Keratinocyte (primary cell): ENCODE measurements at regions not wholly inside any gene's neighbourhood (a gene's known extent, or its start where the extent isn't known, plus 50 kb on each side); places are given as distances from the start of the nearest gene placed in this dataset.

Experiments used
- CTCF ChIP-seq, 3 experiments: IDR thresholded peaks in 1 of 3; conservative IDR thresholded peaks in 1 of 3; optimal IDR thresholded peaks in 1 of 3; 2 replicates in 2 of 3; 3 replicates in 1 of 3; pipeline versions ENCODE3 to v1.5.1; 2011; ENCODE audit warnings: low read length in 3 of 3, mild to moderate bottlenecking in 3 of 3, moderate library complexity in 2 of 3, control low read depth in 1 of 3, inconsistent platforms in 1 of 3; ENCODE audit not compliant: insufficient read depth in 2 of 3; ENCODE audit errors: extremely low read depth in 1 of 3
- EZH2 ChIP-seq: IDR thresholded peaks from one replicate; pipeline ENCODE4 v1.6.1; 2012; ENCODE audit warnings: inconsistent platforms, mild to moderate bottlenecking, low read length, moderate library complexity

- no peak for TF ChIP-seq EZH2
- TF ChIP-seq CTCF (optimal IDR thresholded peaks at IDR 0.05 in 1 of 3, IDR thresholded peaks at IDR 0.05 in 1 of 3, conservative IDR thresholded peaks at IDR 0.05 in 1 of 3; ENCODE audit: extremely low read depth in 1 of 3, insufficient read depth in 2 of 3, low read length in 3 of 3): no peak
These were observed 922.4 kb upstream of the ADGRL4 start for GRCh38 chr1:79928901-79929300.
